GM23338 (cell line): ENCODE measurements at regions not wholly inside any gene's neighbourhood (a gene's known extent, or its start where the extent isn't known, plus 50 kb on each side); places are given as distances from the start of the nearest gene placed in this dataset.

Experiments used
- ATAC-seq: fragments of 200-7000 bp; cut with Tn5 transposase; 3 replicates; pipeline ENCODE4 v1.9.1; 2020
- DNase-seq: peaks from one replicate; pipeline ENCODE4 v3.0.0-alpha.2; 2015; ENCODE audit warnings: low spot score
- H2AFZ ChIP-seq: fragments of 200-600 bp; sonication (generic); 2 replicates; pipeline ENCODE4 v1.8.0; 2016; ENCODE audit warnings: antibody characterized with exemption, mild to moderate bottlenecking, moderate library complexity
- H3F3A ChIP-seq: fragments of 200-600 bp; sonication (generic); replicated peaks from 2 replicates; pipeline ENCODE4 v1.8.0; 2017; ENCODE audit warnings: antibody characterized with exemption, mixed run types, low read depth
- H3K27ac ChIP-seq: fragments of 200-600 bp; sonication (generic); 2 replicates; pipeline ENCODE4 v1.6.1; 2016; ENCODE audit warnings: low read depth
- H3K27me3 ChIP-seq: fragments of 200-600 bp; sonication (generic); 2 replicates; pipeline ENCODE4 v1.8.0; 2016; ENCODE audit warnings: mild to moderate bottlenecking, mixed run types, moderate library complexity; ENCODE audit not compliant: insufficient read depth
- H3K36me3 ChIP-seq: fragments of 200-600 bp; sonication (generic); 2 replicates; pipeline ENCODE4 v1.8.0; 2016; ENCODE audit warnings: mild to moderate bottlenecking; ENCODE audit not compliant: insufficient read depth
- H3K4me1 ChIP-seq: fragments of 200-600 bp; sonication (generic); 2 replicates; pipeline ENCODE4 v1.8.0; 2016; ENCODE audit warnings: mild to moderate bottlenecking, moderate library complexity; ENCODE audit not compliant: insufficient read depth
- H3K4me2 ChIP-seq: fragments of 200-600 bp; sonication (generic); 2 replicates; pipeline ENCODE4 v1.7.1; 2017; ENCODE audit warnings: mixed run types
- H3K4me3 ChIP-seq: fragments of 200-600 bp; sonication (generic); 2 replicates; pipeline ENCODE4 v1.6.1; 2016; ENCODE audit warnings: mixed run types
- H3K79me2 ChIP-seq: fragments of 200-600 bp; sonication (generic); replicated peaks from 2 replicates; pipeline ENCODE4 v1.8.0; 2017; ENCODE audit warnings: mild to moderate bottlenecking; ENCODE audit not compliant: insufficient read depth
- H3K9me2 ChIP-seq: fragments of 200-600 bp; sonication (generic); 2 replicates; pipeline ENCODE4 v1.8.0; 2017; ENCODE audit not compliant: insufficient read depth
- H4K20me1 ChIP-seq: fragments of 200-600 bp; sonication (generic); replicated peaks from 2 replicates; pipeline ENCODE4 v1.8.0; 2017; ENCODE audit warnings: mild to moderate bottlenecking; ENCODE audit not compliant: insufficient read depth
- H3K27ac Mint-ChIP-seq: 2 replicates; pipeline ENCODE4 v1.8.0; 2020; ENCODE audit warnings: inconsistent platforms, mild to moderate bottlenecking, moderate library complexity, mixed read lengths
- H3K27me3 Mint-ChIP-seq: 3 replicates; pipeline ENCODE4 v1.8.0; 2022; ENCODE audit warnings: low read depth, mild to moderate bottlenecking, moderate library complexity, mixed read lengths, inconsistent platforms; ENCODE audit not compliant: insufficient read depth, poor library complexity
- H3K36me3 Mint-ChIP-seq: 3 replicates; pipeline ENCODE4 v1.8.0; 2021; ENCODE audit warnings: low read depth, mild to moderate bottlenecking, inconsistent platforms, moderate library complexity, mixed read lengths
- H3K4me1 Mint-ChIP-seq: 3 replicates; pipeline ENCODE4 v1.8.0; 2020; ENCODE audit warnings: mild to moderate bottlenecking, inconsistent platforms, mixed read lengths
- H3K4me3 Mint-ChIP-seq: 3 replicates; pipeline ENCODE4 v1.8.0; 2021; ENCODE audit warnings: moderate library complexity, mild to moderate bottlenecking, inconsistent platforms, mixed read lengths
- H3K9me3 Mint-ChIP-seq: 3 replicates; pipeline ENCODE4 v1.8.0; 2020; ENCODE audit warnings: moderate library complexity, mild to moderate bottlenecking, inconsistent platforms, mixed read lengths
- CREB1 ChIP-seq: fragments of 250-450 bp; sonication (Bioruptor Pico); IDR thresholded peaks from 2 replicates; pipeline ENCODE4 v1.5.0; 2020; ENCODE audit warnings: low read depth, mild to moderate bottlenecking, moderate library complexity
- CTCF ChIP-seq, 2 experiments: fragments of 200-600 bp in 1 of 2; sonication (generic) in 1 of 2; conservative IDR thresholded peaks; 2 replicates each; pipeline versions ENCODE4 v1.5.1 to v1.6.1; 2016 to 2017; ENCODE audit warnings: antibody characterized with exemption in 2 of 2, low read depth in 2 of 2, mild to moderate bottlenecking in 2 of 2, moderate library complexity in 1 of 2
- ETS1 ChIP-seq: IDR thresholded peaks from 2 replicates; pipeline ENCODE4 v1.6.1; 2016; ENCODE audit warnings: antibody characterized with exemption
- EZH2 ChIP-seq: fragments of 200-600 bp; sonication (generic); IDR thresholded peaks from one replicate; pipeline ENCODE4 v1.8.0; 2017; ENCODE audit warnings: antibody characterized with exemption, mild to moderate bottlenecking, low read depth; ENCODE audit not compliant: unreplicated experiment
- EZH2phosphoT487 ChIP-seq: fragments of 200-600 bp; sonication (generic); IDR thresholded peaks from one replicate; pipeline ENCODE4 v1.8.1; 2018; ENCODE audit warnings: antibody characterized with exemption; ENCODE audit not compliant: unreplicated experiment
- JUNB ChIP-seq: IDR thresholded peaks from one replicate; pipeline ENCODE4 v1.6.1; 2016; ENCODE audit warnings: antibody characterized with exemption; ENCODE audit not compliant: unreplicated experiment
- NANOG ChIP-seq: IDR thresholded peaks from 2 replicates; pipeline ENCODE4 v1.6.1; 2016; ENCODE audit warnings: antibody characterized with exemption, borderline replicate concordance
- POLR2AphosphoS5 ChIP-seq: IDR thresholded peaks from 2 replicates; pipeline ENCODE4 v1.6.1; 2016; ENCODE audit warnings: antibody characterized with exemption, low read depth
- REST ChIP-seq: IDR thresholded peaks from one replicate; pipeline ENCODE4 v1.6.1; 2018; ENCODE audit warnings: antibody characterized with exemption; ENCODE audit not compliant: unreplicated experiment
- STAT1 ChIP-seq: IDR thresholded peaks from one replicate; pipeline ENCODE4 v1.6.1; 2016; ENCODE audit warnings: antibody characterized with exemption; ENCODE audit not compliant: unreplicated experiment
- ZNF114 ChIP-seq: fragments of 250-450 bp; sonication (Bioruptor Pico); IDR thresholded peaks from 2 replicates; pipeline ENCODE4 v1.5.0; 2020; ENCODE audit warnings: mild to moderate bottlenecking, moderate library complexity
- ZNF331 ChIP-seq: fragments of 250-450 bp; sonication (Bioruptor Pico); IDR thresholded peaks from 2 replicates; pipeline ENCODE4 v1.5.0; 2020; ENCODE audit warnings: low read depth, mild to moderate bottlenecking, moderate library complexity
- ZNF462 ChIP-seq: fragments of 250-450 bp; sonication (Bioruptor Pico); IDR thresholded peaks from 2 replicates; pipeline ENCODE4 v1.5.0; 2020; ENCODE audit warnings: mild to moderate bottlenecking, moderate library complexity

DNA sequence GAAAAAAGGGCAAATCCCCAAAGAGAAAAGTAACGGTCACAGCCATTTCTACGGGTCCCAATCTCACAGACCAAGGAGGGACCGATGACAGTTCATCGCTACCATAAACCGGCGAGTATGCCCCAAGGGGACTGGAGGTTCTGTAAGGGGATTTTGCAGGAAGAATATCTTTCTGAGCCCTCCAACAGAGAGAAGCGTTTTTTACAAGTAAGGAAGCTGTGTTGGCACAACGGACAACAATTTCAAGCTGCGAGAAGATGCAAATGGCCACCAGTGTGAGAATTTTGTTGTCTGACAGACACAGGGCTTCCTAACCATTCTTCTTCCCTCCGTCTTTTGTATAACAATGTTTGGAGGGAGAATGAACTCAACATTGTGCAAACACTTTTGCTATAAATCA is 1043.1 kb downstream of the ADGRL2 start:
- TF ChIP-seq ZNF331 (CRISPR knock-in tag): no peak
- TF ChIP-seq STAT1: no peak
- no peak for TF ChIP-seq ETS1
- no peak for TF ChIP-seq NANOG
- no peak for TF ChIP-seq ZNF114
- no peak for TF ChIP-seq CTCF (conservative IDR thresholded peaks at IDR 0.05; ENCODE audit: low read depth in 2 of 2)
- no peak for TF ChIP-seq EZH2phosphoT487
- no peak for TF ChIP-seq EZH2
- TF ChIP-seq REST: no peak
- TF ChIP-seq ZNF462 (CRISPR knock-in tag): no peak
- TF ChIP-seq JUNB: no peak
- no peak for TF ChIP-seq CREB1
- no peak for TF ChIP-seq POLR2AphosphoS5
- peaks cover 60% of the 10 kb centered on the region for H3K4me1 ChIP-seq
- H3K9me3 Mint-ChIP-seq: no peaks in the 10 kb centered on the region

More for the DNA sequence above, 1043.1 kb downstream of the ADGRL2 start:
- no peak overlapping the region for H2AFZ ChIP-seq
- peaks cover 18% of the 10 kb centered on the region for H3K79me2 ChIP-seq
- H3F3A ChIP-seq: no peaks in the 10 kb centered on the region
- Mint-ChIP-seq H3K27ac (peak overlapping the region; percentile 8), H3K4me1 (peaks cover 72% of the 10 kb centered on the region), H3K27me3 (no peaks in the 10 kb centered on the region), H3K36me3 (no peaks in the 10 kb centered on the region), H3K4me3 (no peak overlapping the region)
- no peaks in the 10 kb centered on the region for H3K9me2 ChIP-seq
- DNase-seq (no peak), ATAC-seq (no peak)
- H4K20me1 ChIP-seq: no peaks in the 10 kb centered on the region
- H3K36me3 ChIP-seq: no peaks in the 10 kb centered on the region
- H3K27me3 ChIP-seq: no peaks in the 10 kb centered on the region
- no peak overlapping the region for H3K27ac ChIP-seq
- peak overlapping the region; percentile 65; the same call in 1 of the 2 replicates for H3K4me2 ChIP-seq
- H3K4me3 ChIP-seq: no peak overlapping the region
